BE2C (cell line): ENCODE measurements at regions not wholly inside any gene's neighbourhood (a gene's known extent, or its start where the extent isn't known, plus 50 kb on each side); places are given as distances from the start of the nearest gene placed in this dataset.

Experiments
- DNase-seq: peaks from one replicate; pipeline ENCODE4 v3.0.0-alpha.2; 2020
- H3K27me3 ChIP-seq: fragments of 250-450 bp; sonication (Bioruptor Pico); 2 replicates; pipeline ENCODE4 v1.5.1; 2020; ENCODE audit warnings: mild to moderate bottlenecking
- H3K36me3 ChIP-seq: fragments of 250-450 bp; sonication (Bioruptor Pico); 2 replicates; pipeline ENCODE4 v1.5.1; 2020; ENCODE audit warnings: mild to moderate bottlenecking
- H3K4me1 ChIP-seq: fragments of 250-450 bp; sonication (Bioruptor Pico); 2 replicates; pipeline ENCODE4 v1.5.1; 2020
- H3K4me3 ChIP-seq: 2 replicates; pipeline ENCODE4 v1.5.1; 2011; ENCODE audit warnings: low read depth, low read length
- H3K9me3 ChIP-seq: fragments of 250-450 bp; sonication (Bioruptor Pico); 2 replicates; pipeline ENCODE4 v1.5.1; 2020
- CTCF ChIP-seq: IDR thresholded peaks from 2 replicates; pipeline ENCODE4 v1.5.1; 2012; ENCODE audit warnings: mild to moderate bottlenecking, low read depth, low read length

GRCh38 chr1:207224666-207225065, 96.8 kb upstream of the CD55 start:
- no peak overlapping the region for H3K4me3 ChIP-seq
- no peaks in the 10 kb centered on the region for H3K36me3 ChIP-seq
- H3K9me3 ChIP-seq, result no peaks in the 10 kb centered on the region
- H3K4me1 ChIP-seq, result no peaks in the 10 kb centered on the region
- DNase-seq, result no peak
- no peak for TF ChIP-seq CTCF
- peaks cover 22% of the 10 kb centered on the region for H3K27me3 ChIP-seq

- no peak for DNase-seq
- no peak overlapping the region for H3K4me3 ChIP-seq
- no peaks in the 10 kb centered on the region for H3K4me1 ChIP-seq
- no peaks in the 10 kb centered on the region for H3K9me3 ChIP-seq
- no peak for TF ChIP-seq CTCF
- H3K27me3 ChIP-seq, result peaks cover 17% of the 10 kb centered on the region
- no peaks in the 10 kb centered on the region for H3K36me3 ChIP-seq
These were observed 94.3 kb upstream of the CD55 start for GRCh38 chr1:207227131-207227630.

GRCh38 chr1:207228987-207229386, 92.5 kb upstream of the CD55 start:
- Histone ChIP-seq H3K9me3 (no peaks in the 10 kb centered on the region), H3K4me1 (no peaks in the 10 kb centered on the region)

GRCh38 chr1:207230441-207230840, 91.0 kb upstream of the CD55 start:
- TF ChIP-seq CTCF, result no peak
- no peaks in the 10 kb centered on the region for H3K36me3 ChIP-seq
- H3K9me3 ChIP-seq, result no peaks in the 10 kb centered on the region
- no peak for DNase-seq
- H3K4me3 ChIP-seq, result no peak overlapping the region
- peaks cover 16% of the 10 kb centered on the region; the same call in 1 of the 2 replicates for H3K27me3 ChIP-seq
- H3K4me1 ChIP-seq, result no peaks in the 10 kb centered on the region

More at GRCh38 chr1:207228987-207229386, 92.5 kb upstream of the CD55 start:
- TF ChIP-seq CTCF, result no peak
- Histone ChIP-seq H3K36me3 (no peaks in the 10 kb centered on the region), H3K4me3 (no peak overlapping the region), H3K27me3 (peaks cover 16% of the 10 kb centered on the region; the same call in 1 of the 2 replicates)
- DNase-seq, result no peak

- H3K4me3 ChIP-seq, result no peak overlapping the region
- no peaks in the 10 kb centered on the region for H3K9me3 ChIP-seq
- no peaks in the 10 kb centered on the region for H3K4me1 ChIP-seq
- peaks cover 22% of the 10 kb centered on the region; the same call in 1 of the 2 replicates for H3K27me3 ChIP-seq
- TF ChIP-seq CTCF, result no peak
- no peaks in the 10 kb centered on the region for H3K36me3 ChIP-seq
- no peak for DNase-seq
These were observed 86.8 kb upstream of the CD55 start for GRCh38 chr1:207234690-207235089.

- H3K9me3 ChIP-seq, result no peaks in the 10 kb centered on the region
- no peaks in the 10 kb centered on the region for H3K36me3 ChIP-seq
- no peak overlapping the region for H3K4me3 ChIP-seq
- H3K4me1 ChIP-seq, result no peaks in the 10 kb centered on the region
- no peak for DNase-seq
- no peak for TF ChIP-seq CTCF
- H3K27me3 ChIP-seq, result peaks cover 40% of the 10 kb centered on the region
These were observed 81.6 kb upstream of the CD55 start for GRCh38 chr1:207239874-207240273.
